ENCODE measurements at regions not wholly inside any gene's neighbourhood (a gene's known extent, or its start where the extent isn't known, plus 50 kb on each side); places are given as distances from the start of the nearest gene placed in this dataset.

DNA sequence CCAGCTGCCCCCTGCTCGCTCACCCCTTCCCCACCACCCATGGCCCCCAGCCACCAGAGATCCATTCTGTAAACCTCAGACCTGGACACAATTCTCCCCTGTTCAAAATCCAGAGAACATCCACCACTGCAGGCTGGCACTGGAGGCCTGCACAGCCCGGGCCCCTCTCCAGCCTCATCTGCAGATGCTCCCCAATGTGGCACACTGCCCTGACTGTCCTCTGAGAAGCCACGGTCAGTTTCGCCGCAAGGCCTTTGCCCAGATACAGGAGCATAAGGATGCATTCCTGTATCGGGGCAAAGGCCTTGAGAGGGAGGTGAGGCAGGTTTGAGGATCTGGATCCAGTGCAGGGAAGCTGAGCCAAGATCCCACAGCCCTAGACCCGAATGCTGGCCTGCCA lies 175.4 kb upstream of the LINGO1 start:
- Histone ChIP-seq H3K4me1 (ENCODE audit: control insufficient read depth, insufficient read depth, low read length) (peaks cover 3% of the 10 kb centered on the region; the same call in 1 of the 2 replicates), H3K36me3 (ENCODE audit: control insufficient read depth, insufficient read depth, low read length) (no peaks in the 10 kb centered on the region), H3K9me3 (ENCODE audit: control insufficient read depth, insufficient read depth, low read depth, low read length) (no peaks in the 10 kb centered on the region), H3K27me3 (ENCODE audit: control insufficient read depth, insufficient read depth, low read length) (no peaks in the 10 kb centered on the region), H3K4me3 (ENCODE audit: low read depth in 2 of 2, low read length in 2 of 2) (no peak overlapping the region), H3K27ac (ENCODE audit: low read length) (no peak overlapping the region)
- CTCF ChIA-PET, result interaction anchor here (1.0 kb wide), 1 partner anchor 12 kb away, joined by 7 read pairs; no protein-coding TSS in a partner anchor
- no TSS peak for BruUV-seq (replicated peaks)
- in situ Hi-C loops (cut with HindIII; ENCODE audit: low pct_unique_long_range_greater_than_20kb, low sequenced_read_pairs) (no loop called here), intact Hi-C loops (cut with micrococcal nuclease; ENCODE audit: unreplicated experiment) (no loop called here)
- no peak for DNase-seq (ENCODE audit: low read depth, low spot score)
- TF ChIP-seq TCF7L2 (IDR thresholded peaks at IDR 0.05; ENCODE audit: low read depth, low read length) (no peak), SIN3A (IDR thresholded peaks at IDR 0.05; ENCODE audit: borderline replicate concordance, insufficient read depth, low read depth, low read length) (no peak), POLR2AphosphoS5 (IDR thresholded peaks at IDR 0.05; ENCODE audit: low read depth, low read length) (no peak)
- TF ChIP-seq, protein P1, sequence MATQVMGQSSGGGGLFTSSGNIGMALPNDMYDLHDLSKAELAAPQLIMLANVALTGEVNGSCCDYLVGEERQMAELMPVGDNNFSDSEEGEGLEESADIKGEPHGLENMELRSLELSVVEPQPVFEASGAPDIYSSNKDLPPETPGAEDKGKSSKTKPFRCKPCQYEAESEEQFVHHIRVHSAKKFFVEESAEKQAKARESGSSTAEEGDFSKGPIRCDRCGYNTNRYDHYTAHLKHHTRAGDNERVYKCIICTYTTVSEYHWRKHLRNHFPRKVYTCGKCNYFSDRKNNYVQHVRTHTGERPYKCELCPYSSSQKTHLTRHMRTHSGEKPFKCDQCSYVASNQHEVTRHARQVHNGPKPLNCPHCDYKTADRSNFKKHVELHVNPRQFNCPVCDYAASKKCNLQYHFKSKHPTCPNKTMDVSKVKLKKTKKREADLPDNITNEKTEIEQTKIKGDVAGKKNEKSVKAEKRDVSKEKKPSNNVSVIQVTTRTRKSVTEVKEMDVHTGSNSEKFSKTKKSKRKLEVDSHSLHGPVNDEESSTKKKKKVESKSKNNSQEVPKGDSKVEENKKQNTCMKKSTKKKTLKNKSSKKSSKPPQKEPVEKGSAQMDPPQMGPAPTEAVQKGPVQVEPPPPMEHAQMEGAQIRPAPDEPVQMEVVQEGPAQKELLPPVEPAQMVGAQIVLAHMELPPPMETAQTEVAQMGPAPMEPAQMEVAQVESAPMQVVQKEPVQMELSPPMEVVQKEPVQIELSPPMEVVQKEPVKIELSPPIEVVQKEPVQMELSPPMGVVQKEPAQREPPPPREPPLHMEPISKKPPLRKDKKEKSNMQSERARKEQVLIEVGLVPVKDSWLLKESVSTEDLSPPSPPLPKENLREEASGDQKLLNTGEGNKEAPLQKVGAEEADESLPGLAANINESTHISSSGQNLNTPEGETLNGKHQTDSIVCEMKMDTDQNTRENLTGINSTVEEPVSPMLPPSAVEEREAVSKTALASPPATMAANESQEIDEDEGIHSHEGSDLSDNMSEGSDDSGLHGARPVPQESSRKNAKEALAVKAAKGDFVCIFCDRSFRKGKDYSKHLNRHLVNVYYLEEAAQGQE (IDR thresholded peaks at IDR 0.05; ENCODE audit: insufficient read depth in 1 of 2, low read depth in 2 of 2, low read length in 1 of 2), result no peak
- TF ChIP-seq, protein P2, sequence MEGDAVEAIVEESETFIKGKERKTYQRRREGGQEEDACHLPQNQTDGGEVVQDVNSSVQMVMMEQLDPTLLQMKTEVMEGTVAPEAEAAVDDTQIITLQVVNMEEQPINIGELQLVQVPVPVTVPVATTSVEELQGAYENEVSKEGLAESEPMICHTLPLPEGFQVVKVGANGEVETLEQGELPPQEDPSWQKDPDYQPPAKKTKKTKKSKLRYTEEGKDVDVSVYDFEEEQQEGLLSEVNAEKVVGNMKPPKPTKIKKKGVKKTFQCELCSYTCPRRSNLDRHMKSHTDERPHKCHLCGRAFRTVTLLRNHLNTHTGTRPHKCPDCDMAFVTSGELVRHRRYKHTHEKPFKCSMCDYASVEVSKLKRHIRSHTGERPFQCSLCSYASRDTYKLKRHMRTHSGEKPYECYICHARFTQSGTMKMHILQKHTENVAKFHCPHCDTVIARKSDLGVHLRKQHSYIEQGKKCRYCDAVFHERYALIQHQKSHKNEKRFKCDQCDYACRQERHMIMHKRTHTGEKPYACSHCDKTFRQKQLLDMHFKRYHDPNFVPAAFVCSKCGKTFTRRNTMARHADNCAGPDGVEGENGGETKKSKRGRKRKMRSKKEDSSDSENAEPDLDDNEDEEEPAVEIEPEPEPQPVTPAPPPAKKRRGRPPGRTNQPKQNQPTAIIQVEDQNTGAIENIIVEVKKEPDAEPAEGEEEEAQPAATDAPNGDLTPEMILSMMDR (IDR thresholded peaks at IDR 0.05), result no peak
- no peak for ATAC-seq
- POLR2A ChIA-PET, result no interaction called here

DNA sequence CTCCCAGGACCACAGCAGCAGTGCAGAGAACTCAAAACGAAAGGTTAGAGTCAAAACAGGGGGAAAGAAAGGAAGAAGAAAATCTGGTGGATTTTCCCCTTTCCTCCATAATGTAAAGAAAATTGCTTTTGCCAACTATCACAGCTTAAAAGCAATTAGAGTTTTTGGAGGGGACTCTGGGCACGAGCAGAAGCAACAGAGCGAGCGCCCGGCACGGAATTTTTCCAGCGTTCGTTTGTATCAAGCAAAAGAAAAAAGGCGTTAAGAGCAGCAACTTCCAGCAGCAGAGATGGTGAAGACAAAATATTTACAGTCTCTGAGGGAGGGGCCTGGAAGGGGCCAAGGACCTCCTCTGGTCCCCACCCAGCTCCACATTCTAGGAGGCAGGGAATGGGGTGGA lies 174.9 kb upstream of the LINGO1 start:
- Histone ChIP-seq H3K4me3 (ENCODE audit: low read depth in 2 of 2, low read length in 2 of 2) (no peak overlapping the region), H3K27me3 (ENCODE audit: control insufficient read depth, insufficient read depth, low read length) (no peaks in the 10 kb centered on the region), H3K9me3 (ENCODE audit: control insufficient read depth, insufficient read depth, low read depth, low read length) (no peaks in the 10 kb centered on the region), H3K36me3 (ENCODE audit: control insufficient read depth, insufficient read depth, low read length) (no peaks in the 10 kb centered on the region), H3K27ac (ENCODE audit: low read length) (no peak overlapping the region), H3K4me1 (ENCODE audit: control insufficient read depth, insufficient read depth, low read length) (peaks cover 3% of the 10 kb centered on the region; the same call in 1 of the 2 replicates)
- DNase-seq (ENCODE audit: low read depth, low spot score), result no peak
- intact Hi-C loops (cut with micrococcal nuclease; ENCODE audit: unreplicated experiment), result no loop called here
- TF ChIP-seq SIN3A (IDR thresholded peaks at IDR 0.05; ENCODE audit: borderline replicate concordance, insufficient read depth, low read depth, low read length), result no peak
- no peak for TF ChIP-seq POLR2AphosphoS5 (IDR thresholded peaks at IDR 0.05; ENCODE audit: low read depth, low read length)
- TF ChIP-seq TCF7L2 (IDR thresholded peaks at IDR 0.05; ENCODE audit: low read depth, low read length), result no peak
- TF ChIP-seq, protein P2 (IDR thresholded peaks at IDR 0.05), result no peak
- TF ChIP-seq, protein P1 (IDR thresholded peaks at IDR 0.05; ENCODE audit: insufficient read depth in 1 of 2, low read depth in 2 of 2, low read length in 1 of 2), result no peak
- no TSS peak for BruUV-seq (replicated peaks)
- CTCF ChIA-PET, result interaction anchor here (1.0 kb wide), 1 partner anchor 13 kb away, joined by 7 read pairs; no protein-coding TSS in a partner anchor
- in situ Hi-C loops (cut with HindIII; ENCODE audit: low pct_unique_long_range_greater_than_20kb, low sequenced_read_pairs), result no loop called here
- POLR2A ChIA-PET, result no interaction called here
- ATAC-seq, result no peak

Measured in Panc1 (cell line).